A549 (cell line): ENCODE measurements at regions not wholly inside any gene's neighbourhood (a gene's known extent, or its start where the extent isn't known, plus 50 kb on each side); places are given as distances from the start of the nearest gene placed in this dataset.

Experiments
- EP300 ChIP-seq, 2 experiments: fragments of >200 bp; sonication (Bioruptor Twin); formaldehyde crosslinking; IDR thresholded peaks; 2 replicates in 1 of 2; 3 replicates in 1 of 2; pipeline ENCODE4 v1.6.1; 2016 to 2017
- RAD21 ChIP-seq, 2 experiments: fragments of >200 bp in 1 of 2; sonication (Bioruptor Twin) in 1 of 2; formaldehyde crosslinking in 1 of 2; IDR thresholded peaks in 1 of 2; conservative IDR thresholded peaks in 1 of 2; 2 replicates in 1 of 2; 3 replicates in 1 of 2; pipeline ENCODE4 v1.6.1; 2012 to 2018; ENCODE audit warnings: inconsistent platforms in 1 of 2
- RNF2 ChIP-seq: fragments of 200-600 bp; sonication (generic); IDR thresholded peaks from 2 replicates; pipeline ENCODE4 v1.6.1; 2016; ENCODE audit warnings: low read depth, mild to moderate bottlenecking, antibody characterized with exemption, moderate library complexity, borderline replicate concordance
- ZFP36 ChIP-seq: fragments of 450-650 bp; IDR thresholded peaks from 2 replicates; pipeline ENCODE4 v1.6.1; 2014; ENCODE audit warnings: borderline replicate concordance; ENCODE audit not compliant: partially characterized antibody

GRCh38 chr14:98477935-98478334 lies 794.1 kb downstream of the BCL11B start:
- TF ChIP-seq RNF2, result no peak
- TF ChIP-seq EP300 (IDR thresholded peaks at IDR 0.05), result no peak
- no peak for TF ChIP-seq ZFP36
- no peak for TF ChIP-seq RAD21 (conservative IDR thresholded peaks at IDR 0.05 in 1 of 2, IDR thresholded peaks at IDR 0.05 in 1 of 2)
